SK-N-SH (cell line): ENCODE measurements at regions not wholly inside any gene's neighbourhood (a gene's known extent, or its start where the extent isn't known, plus 50 kb on each side); places are given as distances from the start of the nearest gene placed in this dataset.

ENCODE experiments used
- CTCF ChIA-PET: fragments of 300-600, 350-600 bp; formaldehyde crosslinking; extraction: SDS; loops from one replicate; lab custom pipeline; 2021; lab: Yijun Ruan, JAX
- POLR2A ChIA-PET: fragments of 350-600 bp; sonication (Branson Sonifier 250); formaldehyde crosslinking; extraction: SDS; loops from one replicate; lab custom pipeline; 2020; ENCODE audit warnings: antibody characterized with exemption, inconsistent platforms; lab: Yijun Ruan, JAX
- DNase-seq: peaks from one replicate; pipeline ENCODE4 v3.0.0; 2012
- H2AFZ ChIP-seq: fragments of 200-600 bp; sonication (generic); 2 replicates; pipeline ENCODE4 v1.8.1; 2016; ENCODE audit warnings: antibody characterized with exemption, mild to moderate bottlenecking, low read depth
- H3F3A ChIP-seq: fragments of 200-600 bp; sonication (generic); replicated peaks from 2 replicates; pipeline ENCODE3; 2016; ENCODE audit warnings: antibody characterized with exemption, mild to moderate bottlenecking; ENCODE audit not compliant: insufficient read depth
- H3K27ac ChIP-seq, 2 experiments: fragments of 200-500 bp in 1 of 2; fragments of 200-600 bp in 1 of 2; sonication (Bioruptor generic) in 1 of 2; sonication (generic), shearing (Covaris generic) in 1 of 2; 2 replicates each; pipeline versions ENCODE4 v1.5.1 to v1.6.1; 2014 to 2016; ENCODE audit warnings: low read depth in 2 of 2, inconsistent platforms in 1 of 2, low read length in 1 of 2, mild to moderate bottlenecking in 1 of 2, mixed read lengths in 1 of 2
- H3K27me3 ChIP-seq: fragments of 200-600 bp; sonication (generic), shearing (Covaris generic); 2 replicates; pipeline ENCODE4 v1.6.1; 2016; ENCODE audit warnings: mixed run types; ENCODE audit not compliant: insufficient read depth
- H3K36me3 ChIP-seq, 2 experiments: fragments of 200-500 bp in 1 of 2; fragments of 200-600 bp in 1 of 2; sonication (Bioruptor generic) in 1 of 2; sonication (generic) in 1 of 2; replicated peaks in 1 of 2; 2 replicates each; pipeline versions ENCODE3 to v1.5.1; 2014 to 2016; ENCODE audit warnings: low read length in 1 of 2, mild to moderate bottlenecking in 1 of 2; ENCODE audit not compliant: insufficient read depth in 2 of 2, control insufficient read depth in 1 of 2
- H3K4me1 ChIP-seq, 2 experiments: fragments of 200-500 bp in 1 of 2; fragments of 200-600 bp in 1 of 2; sonication (Bioruptor generic) in 1 of 2; sonication (generic), shearing (Covaris generic) in 1 of 2; 2 replicates each; pipeline versions ENCODE4 v1.5.1 to v1.6.1; 2014 to 2016; ENCODE audit warnings: low read depth in 1 of 2, low read length in 1 of 2, mixed run types in 1 of 2; ENCODE audit not compliant: insufficient read depth in 2 of 2, control insufficient read depth in 1 of 2
- H3K4me2 ChIP-seq: fragments of 200-600 bp; sonication (generic), shearing (Covaris generic); 2 replicates; pipeline ENCODE4 v1.6.1; 2017; ENCODE audit warnings: mixed run types
- H3K4me3 ChIP-seq, 2 experiments: fragments of 200-500 bp in 1 of 2; fragments of 200-600 bp in 1 of 2; sonication (Bioruptor generic) in 1 of 2; sonication (generic), shearing (Covaris generic) in 1 of 2; 2 replicates each; pipeline versions ENCODE4 v1.5.1 to v1.8.1; 2014 to 2016; ENCODE audit warnings: low read depth in 2 of 2, inconsistent platforms in 1 of 2, low read length in 1 of 2, mild to moderate bottlenecking in 1 of 2, mixed read lengths in 1 of 2, moderate library complexity in 1 of 2
- H3K79me2 ChIP-seq: fragments of 200-600 bp; sonication (generic); 2 replicates; pipeline ENCODE4 v1.8.1; 2017; ENCODE audit warnings: mild to moderate bottlenecking; ENCODE audit not compliant: insufficient read depth
- H3K9ac ChIP-seq: fragments of 200-600 bp; sonication (generic); 2 replicates; pipeline ENCODE4 v1.6.1; 2017; ENCODE audit warnings: mixed run types
- H3K9me2 ChIP-seq: fragments of 200-600 bp; sonication (generic); 2 replicates; pipeline ENCODE4 v1.6.1; 2017; ENCODE audit warnings: mixed run types
- H3K9me3 ChIP-seq: fragments of 200-600 bp; sonication (generic); 2 replicates; pipeline ENCODE4 v1.6.1; 2017; ENCODE audit warnings: mixed run types, mild to moderate bottlenecking, moderate library complexity
- H4K20me1 ChIP-seq: fragments of 200-600 bp; sonication (generic); 2 replicates; pipeline ENCODE4 v1.6.1; 2017; ENCODE audit warnings: mild to moderate bottlenecking, mixed run types; ENCODE audit not compliant: insufficient read depth
- EP300 ChIP-seq, 2 experiments: IDR thresholded peaks; 2 replicates each; pipeline versions ENCODE4 v1.4.0 to v1.6.1; 2012; ENCODE audit warnings: borderline replicate concordance in 1 of 2, low read depth in 1 of 2, low read length in 1 of 2
- FOSL2 ChIP-seq: IDR thresholded peaks from 2 replicates; pipeline ENCODE4 v1.4.0; 2012; ENCODE audit warnings: low read depth, mild to moderate bottlenecking, moderate library complexity, borderline replicate concordance
- JUND ChIP-seq: IDR thresholded peaks from 2 replicates; pipeline ENCODE4 v1.4.0; 2012
- MXI1 ChIP-seq: IDR thresholded peaks from 2 replicates; pipeline ENCODE4 v1.6.1; 2012; ENCODE audit warnings: mild to moderate bottlenecking, low read depth, low read length, improper control_type of control experiment
- NFIC ChIP-seq: IDR thresholded peaks from 2 replicates; pipeline ENCODE4 v1.4.0; 2012; ENCODE audit warnings: borderline replicate concordance
- NRF1 ChIP-seq: IDR thresholded peaks from 2 replicates; pipeline ENCODE4 v1.6.1; 2012; ENCODE audit warnings: low read depth, mild to moderate bottlenecking, low read length
- POLR2AphosphoS5 ChIP-seq: IDR thresholded peaks from 2 replicates; pipeline ENCODE4 v1.6.1; 2012; ENCODE audit warnings: low read depth, low read length
- RXRA ChIP-seq: IDR thresholded peaks from 2 replicates; pipeline ENCODE4 v1.4.0; 2012; ENCODE audit warnings: low read depth, mild to moderate bottlenecking, borderline replicate concordance
- SIN3A ChIP-seq: IDR thresholded peaks from 2 replicates; pipeline ENCODE4 v1.6.1; 2012; ENCODE audit warnings: low read depth, mild to moderate bottlenecking, low read length, moderate library complexity, borderline replicate concordance
- TCF12 ChIP-seq: IDR thresholded peaks from 2 replicates; pipeline ENCODE4 v1.4.0; 2012
- YY1 ChIP-seq: IDR thresholded peaks from 2 replicates; pipeline ENCODE4 v1.4.0; 2012; ENCODE audit warnings: low read depth, mild to moderate bottlenecking
- WGBS: methylation state at CpG from one replicate; pipeline ENCODE4 v1.1.6; 2017; ENCODE audit warnings: low lambda C conversion rate; 5-methylcytosine and 5-hydroxymethylcytosine counted together

- Histone ChIP-seq H3K36me3 (no peaks in the 10 kb centered on the region), H3F3A (no peaks in the 10 kb centered on the region), H3K79me2 (no peaks in the 10 kb centered on the region), H3K4me3 (no peak overlapping the region), H3K27me3 (no peaks in the 10 kb centered on the region), H3K9me2 (no peaks in the 10 kb centered on the region), H3K4me2 (peak overlapping the region; percentile 54), H3K4me1 (peaks cover 14 to 15% of the 10 kb centered on the region in 2 experiments; a peak in 3 of 4 replicates), H3K27ac (peak overlapping the region; percentile 41 to 58; a peak in 3 of 4 replicates), H2AFZ (no peak overlapping the region), H3K9ac (no peak overlapping the region), H4K20me1 (no peaks in the 10 kb centered on the region), H3K9me3 (no peaks in the 10 kb centered on the region)
- DNase-seq, result no peak
- TF ChIP-seq NFIC (no peak), FOSL2 (peak; percentile 40; the same call in 1 of the 2 replicates), JUND (peak; percentile 48; the same call in 1 of the 2 replicates), TCF12 (peak; percentile 39)
- ChIA-PET CTCF (interaction anchor here (1.0 to 3.6 kb wide), 2 partner anchors 20 to 34 kb away, joined by 3 to 18 read pairs; no protein-coding TSS in a partner anchor), POLR2A (no interaction called here)
- WGBS, result 32% methylated on average over 7 of the region's 9 CpGs
Observed at GRCh38 chr12:123062681-123063486, 82.4 kb downstream of the ARL6IP4 start.

- ChIA-PET POLR2A (no interaction called here), CTCF (interaction anchor here (1.0 to 2.0 kb wide), 3 partner anchors 8 to 35 kb away, joined by 3 to 6 read pairs (median 5); no protein-coding TSS in a partner anchor)
- Histone ChIP-seq H2AFZ (no peak overlapping the region), H3K9ac (no peak overlapping the region), H3K4me3 (no peak overlapping the region), H3K9me3 (no peaks in the 10 kb centered on the region), H3K9me2 (no peaks in the 10 kb centered on the region), H3F3A (no peaks in the 10 kb centered on the region), H3K27me3 (no peaks in the 10 kb centered on the region), H3K36me3 (no peaks in the 10 kb centered on the region), H3K27ac (no peak overlapping the region; a peak in 1 of 4 replicates), H4K20me1 (no peaks in the 10 kb centered on the region), H3K79me2 (no peaks in the 10 kb centered on the region), H3K4me1 (peaks cover 15 to 17% of the 10 kb centered on the region in 2 experiments; a peak in 3 of 4 replicates), H3K4me2 (no peak overlapping the region)
- 95% methylated on average over 8 of the region's 9 CpGs for WGBS
- no peak for DNase-seq
- no peak for TF ChIP-seq EP300 (IDR thresholded peaks at IDR 0.05; ENCODE audit: borderline replicate concordance in 1 of 2, low read depth in 1 of 2, low read length in 1 of 2)
- TF ChIP-seq POLR2AphosphoS5, result no peak
- TF ChIP-seq RXRA, result no peak
- TF ChIP-seq YY1, result no peak
- TF ChIP-seq MXI1, result no peak
- TF ChIP-seq NRF1, result no peak
- no peak for TF ChIP-seq SIN3A
Observed at GRCh38 chr12:123061441-123062205, 81.1 kb downstream of the ARL6IP4 start.
